BLaER1 treated with 17β-estradiol and CSF1 and Interleukin-3, amounts not matched to agents 10 nM and 100 nM (cell line): ENCODE measurements at regions not wholly inside any gene's neighbourhood (a gene's known extent, or its start where the extent isn't known, plus 50 kb on each side); places are given as distances from the start of the nearest gene placed in this dataset.

Source experiments
- H3K27ac ChIP-seq, 11 experiments: shearing (Covaris generic); formaldehyde crosslinking; 2 replicates each; pipeline ENCODE4 v1.8.1; 2022
- H3K27me3 ChIP-seq, 11 experiments: shearing (Covaris generic); formaldehyde crosslinking; 2 replicates each; pipeline ENCODE4 v1.8.1; 2022
- H3K36me3 ChIP-seq, 11 experiments: shearing (Covaris generic); formaldehyde crosslinking; 2 replicates each; pipeline ENCODE4 v1.8.1; 2022
- H3K4me1 ChIP-seq, 10 experiments: shearing (Covaris generic); formaldehyde crosslinking; 2 replicates each; pipeline ENCODE4 v1.8.1; 2022
- H3K4me2 ChIP-seq, 11 experiments: shearing (Covaris generic); formaldehyde crosslinking; 2 replicates each; pipeline ENCODE4 v1.8.1; 2022
- H3K4me3 ChIP-seq, 10 experiments: shearing (Covaris generic); formaldehyde crosslinking; 2 replicates each; pipeline ENCODE4 v1.8.1; 2022
- H3K9ac ChIP-seq, 11 experiments: shearing (Covaris generic); formaldehyde crosslinking; 2 replicates each; pipeline ENCODE4 v1.8.1; 2022
- H3K9me3 ChIP-seq, 11 experiments: shearing (Covaris generic); formaldehyde crosslinking; replicated peaks in 1 of 11; 2 replicates each; pipeline ENCODE4 v1.8.1; 2022
- H4K20me1 ChIP-seq, 11 experiments: shearing (Covaris generic); formaldehyde crosslinking; 2 replicates each; pipeline ENCODE4 v1.8.1; 2022
- Cebpa-rat ChIP-seq, 11 experiments: shearing (Covaris generic); IDR thresholded peaks; 2 replicates each; pipeline ENCODE4 v1.8.1; 2022

DNA sequence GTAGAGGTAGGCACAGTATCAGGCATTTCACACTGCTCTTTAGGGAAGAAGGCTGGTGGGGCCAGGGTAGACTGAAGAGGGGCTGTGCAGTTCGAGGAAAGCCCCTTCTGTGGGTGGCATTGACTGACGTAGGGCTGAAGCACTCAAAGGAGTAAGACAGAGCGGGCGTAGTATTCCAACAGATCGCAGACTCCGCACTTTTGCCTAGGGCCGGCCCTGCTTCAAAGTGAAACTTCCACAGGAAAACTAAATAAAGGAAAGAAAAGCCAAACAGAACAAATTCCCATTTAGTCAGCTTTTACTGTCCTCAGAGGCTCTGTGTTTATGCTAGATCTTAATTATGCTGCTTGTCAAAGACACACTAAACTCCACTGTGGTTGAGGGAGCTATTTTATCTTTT lies 493.0 kb upstream of the WWC1 start:
- peaks cover 0 to 25% (median 1%) of the 10 kb centered on the region in 10 experiments; a peak in 6 of 20 replicates for H3K4me1 ChIP-seq
- H3K9me3 ChIP-seq, result no peaks in the 10 kb centered on the region
- no peaks in the 10 kb centered on the region for H3K27me3 ChIP-seq
- peak overlapping the region in 1 of 11 experiments; percentile 13; a peak in 1 of 22 replicates for H3K9ac ChIP-seq
- peaks cover 0 to 45% (median 0%) of the 10 kb centered on the region in 11 experiments; a peak in 10 of 22 replicates for H3K36me3 ChIP-seq
- H3K4me2 ChIP-seq, result peak overlapping the region in 3 of 11 experiments; percentile 24 to 78 (median 66); a peak in 6 of 22 replicates
- no peaks in the 10 kb centered on the region for H4K20me1 ChIP-seq
- H3K4me3 ChIP-seq, result no peak overlapping the region
- H3K27ac ChIP-seq, result peak overlapping the region in 2 of 11 experiments; percentile 1 to 6; a peak in 2 of 22 replicates
- no peak for TF ChIP-seq Cebpa-rat (IDR thresholded peaks at IDR 0.05)

DNA sequence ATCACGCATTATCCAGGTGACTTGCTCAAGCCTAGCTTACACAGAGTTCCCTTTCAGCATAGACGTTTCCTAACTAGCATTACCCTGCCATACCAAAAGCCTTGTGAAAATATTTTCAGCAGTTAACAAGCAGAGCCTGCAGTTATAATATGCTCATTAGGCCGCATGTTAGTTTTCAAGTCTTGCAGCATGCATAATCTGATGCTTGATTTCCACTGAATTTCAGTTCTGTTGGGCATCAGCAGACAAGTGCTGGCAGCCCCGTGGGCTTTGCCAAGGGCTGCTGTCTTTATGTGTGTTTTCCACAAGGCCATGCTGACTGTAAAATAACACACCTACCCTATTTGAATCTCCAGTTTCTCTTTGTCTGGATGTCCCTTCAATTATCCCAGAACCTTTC lies 491.0 kb upstream of the WWC1 start:
- Histone ChIP-seq H3K9me3 (no peaks in the 10 kb centered on the region), H3K36me3 (peaks cover 0 to 45% (median 0%) of the 10 kb centered on the region in 11 experiments; a peak in 10 of 22 replicates), H4K20me1 (no peaks in the 10 kb centered on the region), H3K9ac (no peak overlapping the region), H3K4me2 (no peak overlapping the region), H3K4me3 (no peak overlapping the region), H3K27me3 (no peaks in the 10 kb centered on the region), H3K4me1 (peaks cover 0 to 21% (median 0%) of the 10 kb centered on the region in 10 experiments; a peak in 6 of 20 replicates), H3K27ac (no peak overlapping the region)
- no peak for TF ChIP-seq Cebpa-rat (IDR thresholded peaks at IDR 0.05)

GRCh38 chr5:167801999-167802398 lies 489.4 kb upstream of the WWC1 start:
- Histone ChIP-seq H3K36me3 (peaks cover 0 to 45% (median 0%) of the 10 kb centered on the region in 11 experiments; a peak in 10 of 22 replicates), H3K4me1 (peaks cover 0 to 21% (median 0%) of the 10 kb centered on the region in 10 experiments; a peak in 6 of 20 replicates), H3K4me2 (no peak overlapping the region)

GRCh38 chr5:167802755-167803431 lies 488.6 kb upstream of the WWC1 start:
- Histone ChIP-seq H3K4me1 (peaks cover 0 to 13% (median 0%) of the 10 kb centered on the region in 10 experiments; a peak in 6 of 20 replicates), H3K4me2 (no peak overlapping the region)

More at GRCh38 chr5:167801999-167802398, 489.4 kb upstream of the WWC1 start:
- no peak for TF ChIP-seq Cebpa-rat (IDR thresholded peaks at IDR 0.05)
- H3K9me3 ChIP-seq, result no peaks in the 10 kb centered on the region
- no peak overlapping the region for H3K4me3 ChIP-seq
- H4K20me1 ChIP-seq, result no peaks in the 10 kb centered on the region
- no peak overlapping the region for H3K9ac ChIP-seq
- H3K27me3 ChIP-seq, result no peaks in the 10 kb centered on the region
- no peak overlapping the region for H3K27ac ChIP-seq

GRCh38 chr5:167804512-167805220 lies 486.8 kb upstream of the WWC1 start:
- Histone ChIP-seq H3K4me1 (no peaks in the 10 kb centered on the region), H3K36me3 (peaks cover 0 to 31% (median 0%) of the 10 kb centered on the region in 11 experiments; a peak in 5 of 22 replicates), H3K27me3 (no peaks in the 10 kb centered on the region), H4K20me1 (no peaks in the 10 kb centered on the region), H3K4me3 (no peak overlapping the region), H3K9ac (no peak overlapping the region), H3K9me3 (no peaks in the 10 kb centered on the region), H3K4me2 (no peak overlapping the region), H3K27ac (no peak overlapping the region)
- TF ChIP-seq Cebpa-rat (IDR thresholded peaks at IDR 0.05), result no peak

More at GRCh38 chr5:167802755-167803431, 488.6 kb upstream of the WWC1 start:
- TF ChIP-seq Cebpa-rat (IDR thresholded peaks at IDR 0.05), result no peak
- Histone ChIP-seq H3K27ac (no peak overlapping the region), H3K27me3 (no peaks in the 10 kb centered on the region), H3K4me3 (no peak overlapping the region), H4K20me1 (no peaks in the 10 kb centered on the region), H3K9ac (no peak overlapping the region), H3K36me3 (peaks cover 0 to 37% (median 0%) of the 10 kb centered on the region in 11 experiments; a peak in 10 of 22 replicates), H3K9me3 (no peaks in the 10 kb centered on the region)

DNA sequence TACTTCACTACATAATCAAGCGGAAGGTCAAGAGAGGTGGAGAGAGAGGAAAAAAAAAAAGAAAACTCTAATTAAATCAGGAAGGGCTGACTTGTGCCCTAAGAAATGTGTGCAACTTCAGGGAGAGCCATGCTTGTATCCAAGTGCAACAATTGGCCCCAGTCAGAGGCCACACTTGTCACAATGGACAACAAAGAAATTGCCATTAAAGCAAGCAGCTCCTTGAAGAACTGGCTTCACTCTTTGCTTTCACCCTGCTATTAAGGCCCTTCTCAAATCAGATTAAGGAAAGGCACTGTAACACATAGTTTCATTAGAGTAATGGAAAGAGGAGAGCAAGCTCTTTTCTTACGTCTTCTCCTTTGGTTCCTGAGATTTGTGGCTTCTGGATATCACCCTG lies 480.9 kb upstream of the WWC1 start:
- Histone ChIP-seq H3K4me3 (no peak overlapping the region), H3K27ac (no peak overlapping the region), H3K9ac (no peak overlapping the region), H3K4me1 (peaks cover 5 to 10% (median 9%) of the 10 kb centered on the region in 10 experiments; a peak in 16 of 20 replicates), H3K36me3 (peaks cover 0 to 35% (median 0%) of the 10 kb centered on the region in 11 experiments; a peak in 2 of 22 replicates), H3K27me3 (no peaks in the 10 kb centered on the region), H3K9me3 (no peaks in the 10 kb centered on the region), H3K4me2 (no peak overlapping the region), H4K20me1 (peaks cover 0 to 6% (median 0%) of the 10 kb centered on the region in 11 experiments; a peak in 2 of 22 replicates)
- TF ChIP-seq Cebpa-rat (IDR thresholded peaks at IDR 0.05), result no peak

- H3K4me1 ChIP-seq, result peaks cover 19 to 26% (median 23%) of the 10 kb centered on the region in 10 experiments
- no peak overlapping the region for H3K27ac ChIP-seq
- no peaks in the 10 kb centered on the region for H3K9me3 ChIP-seq
- H4K20me1 ChIP-seq, result peaks cover 0 to 6% (median 0%) of the 10 kb centered on the region in 11 experiments; a peak in 2 of 22 replicates
- peaks cover 0 to 32% (median 0%) of the 10 kb centered on the region in 11 experiments; a peak in 2 of 22 replicates for H3K36me3 ChIP-seq
- TF ChIP-seq Cebpa-rat (IDR thresholded peaks at IDR 0.05), result no peak
- no peaks in the 10 kb centered on the region for H3K27me3 ChIP-seq
- H3K4me3 ChIP-seq, result no peak overlapping the region
- no peak overlapping the region for H3K4me2 ChIP-seq
- no peak overlapping the region for H3K9ac ChIP-seq
Measured at GRCh38 chr5:167812871-167813270, 478.6 kb upstream of the WWC1 start.

DNA sequence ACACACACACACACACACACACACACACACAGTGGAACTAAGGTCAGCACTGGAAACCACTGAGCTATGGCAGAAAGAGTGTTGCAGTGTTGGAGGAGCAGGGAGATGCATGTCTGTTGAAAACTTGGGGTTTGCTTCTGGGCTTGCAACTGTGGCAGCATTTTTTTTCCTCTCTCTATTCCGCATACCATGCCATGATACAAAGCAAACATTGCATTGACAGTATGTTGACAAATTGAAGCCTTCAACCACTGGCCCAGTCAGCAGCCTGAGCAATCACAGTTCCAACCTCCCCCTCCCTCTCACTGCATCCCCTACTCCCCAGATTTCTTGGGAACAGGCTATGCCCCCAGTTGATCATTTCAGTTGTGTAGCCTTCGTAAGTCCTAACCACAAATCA lies 478.1 kb upstream of the WWC1 start:
- Histone ChIP-seq H3K27me3 (no peaks in the 10 kb centered on the region), H3K4me3 (no peak overlapping the region), H3K4me1 (peaks cover 19 to 26% (median 23%) of the 10 kb centered on the region in 10 experiments), H3K9ac (no peak overlapping the region), H3K9me3 (no peaks in the 10 kb centered on the region), H4K20me1 (peaks cover 0 to 6% (median 0%) of the 10 kb centered on the region in 11 experiments; a peak in 2 of 22 replicates), H3K27ac (no peak overlapping the region), H3K4me2 (no peak overlapping the region), H3K36me3 (peaks cover 0 to 32% (median 0%) of the 10 kb centered on the region in 11 experiments; a peak in 1 of 22 replicates)
- TF ChIP-seq Cebpa-rat (IDR thresholded peaks at IDR 0.05), result no peak

DNA sequence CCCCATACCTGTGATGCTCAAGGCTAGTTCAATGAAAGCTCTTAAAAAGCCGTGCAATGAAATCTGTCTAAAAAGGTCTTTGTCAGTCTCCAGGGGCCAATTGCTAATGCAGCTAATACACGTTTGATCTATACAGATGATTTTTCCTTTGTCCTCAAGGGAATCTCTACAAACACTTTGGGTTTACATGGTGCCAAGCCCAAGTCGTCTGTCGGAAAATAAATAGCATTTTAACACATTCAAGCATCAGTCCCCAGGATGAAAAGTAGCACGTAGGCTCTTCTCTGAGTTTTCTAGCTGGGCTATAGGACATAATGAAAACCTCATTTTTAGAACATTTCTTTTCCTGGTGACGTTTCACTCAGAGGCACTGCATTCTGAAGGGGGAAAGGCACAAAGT lies 477.4 kb upstream of the WWC1 start:
- no peak overlapping the region for H3K4me2 ChIP-seq
- peaks cover 0 to 28% (median 0%) of the 10 kb centered on the region in 11 experiments; a peak in 1 of 22 replicates for H3K36me3 ChIP-seq
- no peak overlapping the region for H3K9ac ChIP-seq
- no peak overlapping the region for H3K4me3 ChIP-seq
- no peaks in the 10 kb centered on the region for H3K27me3 ChIP-seq
- H3K4me1 ChIP-seq, result peaks cover 19 to 26% (median 23%) of the 10 kb centered on the region in 10 experiments
- peaks cover 0 to 6% (median 0%) of the 10 kb centered on the region in 11 experiments; a peak in 2 of 22 replicates for H4K20me1 ChIP-seq
- no peak for TF ChIP-seq Cebpa-rat (IDR thresholded peaks at IDR 0.05)
- no peaks in the 10 kb centered on the region for H3K9me3 ChIP-seq
- no peak overlapping the region for H3K27ac ChIP-seq
